DLD1 (cell line): ENCODE measurements at regions not wholly inside any gene's neighbourhood (a gene's known extent, or its start where the extent isn't known, plus 50 kb on each side); places are given as distances from the start of the nearest gene placed in this dataset.
"Not testable (repeated sequence)": the region's sequence is repeated elsewhere in the genome, so short reads cannot be mapped to it uniquely, and the experiment has no call there.

Experiments used
- in situ Hi-C: cut with HindIII; loops from 2 replicates; pipeline ENCODE4 v1.10.0; 2017; ENCODE audit warnings: low sequenced_read_pairs

- in situ Hi-C loops, result no loop called here
These were observed 50.6 kb upstream of the SLC44A3 start for GRCh38 chr1:94769551-94769950.

- in situ Hi-C loops, result no loop called here
These were observed 52.1 kb upstream of the SLC44A3 start for GRCh38 chr1:94768036-94768435.

- in situ Hi-C loops, result no loop called here
These were observed 54.2 kb upstream of the SLC44A3 start for GRCh38 chr1:94765958-94766357.

- in situ Hi-C loops, result no loop called here
These were observed 61.0 kb upstream of the SLC44A3 start for GRCh38 chr1:94759188-94759587.

GRCh38 chr1:94757931-94758330, 62.2 kb upstream of the SLC44A3 start:
- in situ Hi-C loops, result no loop called here

- in situ Hi-C loops, result no loop called here
These were observed 64.5 kb upstream of the SLC44A3 start for GRCh38 chr1:94755675-94756074.

GRCh38 chr1:94755016-94755415, 65.1 kb upstream of the SLC44A3 start:
- in situ Hi-C loops, result not testable (repeated sequence)

GRCh38 chr1:94754570-94754969, 65.6 kb upstream of the SLC44A3 start:
- in situ Hi-C loops, result no loop called here

- in situ Hi-C loops, result no loop called here
These were observed 66.1 kb upstream of the SLC44A3 start for GRCh38 chr1:94754095-94754494.

GRCh38 chr1:94753171-94753972, 66.8 kb upstream of the SLC44A3 start:
- in situ Hi-C loops, result no loop called here

- in situ Hi-C loops, result not testable (repeated sequence)
These were observed 68.7 kb upstream of the SLC44A3 start for GRCh38 chr1:94751483-94751882.

- in situ Hi-C loops, result no loop called here
These were observed 73.3 kb upstream of the SLC44A3 start for GRCh38 chr1:94746635-94747525.

GRCh38 chr1:94745742-94746141, 74.4 kb upstream of the SLC44A3 start:
- in situ Hi-C loops, result no loop called here

- in situ Hi-C loops, result no loop called here
These were observed 76.3 kb upstream of the SLC44A3 start for GRCh38 chr1:94743862-94744261.

GRCh38 chr1:94741996-94742395, 78.2 kb upstream of the SLC44A3 start:
- in situ Hi-C loops, result no loop called here

GRCh38 chr1:94741510-94741909, 78.6 kb upstream of the SLC44A3 start:
- in situ Hi-C loops, result no loop called here

GRCh38 chr1:94739521-94740061, 80.6 kb upstream of the SLC44A3 start:
- in situ Hi-C loops, result no loop called here

GRCh38 chr1:94738371-94738770, 81.8 kb upstream of the SLC44A3 start:
- in situ Hi-C loops, result no loop called here

- in situ Hi-C loops, result no loop called here
These were observed 82.8 kb upstream of the SLC44A3 start for GRCh38 chr1:94737124-94737998.

- in situ Hi-C loops, result no loop called here
These were observed 83.6 kb upstream of the SLC44A3 start for GRCh38 chr1:94736549-94736948.

- in situ Hi-C loops, result no loop called here
These were observed 84.1 kb upstream of the SLC44A3 start for GRCh38 chr1:94736073-94736472.
